Putamen (tissue), 1 donor: ENCODE measurements at regions not wholly inside any gene's neighbourhood (a gene's known extent, or its start where the extent isn't known, plus 50 kb on each side); places are given as distances from the start of the nearest gene placed in this dataset.
A peak's percentile ranks its signal among the peaks of the same experiment; 100 is the strongest.
"Not testable (repeated sequence)": the region's sequence is repeated elsewhere in the genome, so short reads cannot be mapped to it uniquely, and the experiment has no call there.

Source experiments
- DNase-seq: peaks from one replicate; pipeline ENCODE4 v3.0.0-alpha.2; 2016; ENCODE audit warnings: low spot score

GRCh38 chr14:106355007-106355791 lies 828.8 kb downstream of the TMEM121 start:
- not testable (repeated sequence) for DNase-seq

GRCh38 chr14:106355881-106356642 lies 829.7 kb downstream of the TMEM121 start:
- DNase-seq: not testable (repeated sequence)

GRCh38 chr14:106356643-106356930 lies 830.2 kb downstream of the TMEM121 start:
- DNase-seq: not testable (repeated sequence)

GRCh38 chr14:106359157-106359887 lies 832.9 kb downstream of the TMEM121 start:
- not testable (repeated sequence) for DNase-seq

GRCh38 chr14:106365371-106365770 lies 839.0 kb downstream of the TMEM121 start:
- not testable (repeated sequence) for DNase-seq

DNA sequence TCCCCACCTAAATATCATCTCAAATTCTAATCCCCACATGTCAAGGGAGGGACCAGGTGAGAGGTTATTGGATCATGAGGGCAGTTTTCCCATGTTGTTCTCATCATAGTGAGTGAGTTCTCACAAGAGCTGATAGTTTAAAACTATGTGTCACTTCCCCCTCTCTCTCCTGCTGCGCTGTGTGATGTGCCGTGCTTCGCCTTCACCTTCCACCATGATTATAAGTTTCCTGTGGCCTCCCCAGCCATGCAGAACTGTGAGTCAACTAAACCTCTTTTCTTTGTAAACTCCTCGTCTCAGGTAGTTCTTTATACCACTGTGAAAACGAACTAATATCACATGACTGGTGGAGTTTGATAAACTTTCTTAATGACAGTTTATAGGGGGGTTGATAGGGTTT lies 839.5 kb downstream of the TMEM121 start:
- not testable (repeated sequence) for DNase-seq

DNA sequence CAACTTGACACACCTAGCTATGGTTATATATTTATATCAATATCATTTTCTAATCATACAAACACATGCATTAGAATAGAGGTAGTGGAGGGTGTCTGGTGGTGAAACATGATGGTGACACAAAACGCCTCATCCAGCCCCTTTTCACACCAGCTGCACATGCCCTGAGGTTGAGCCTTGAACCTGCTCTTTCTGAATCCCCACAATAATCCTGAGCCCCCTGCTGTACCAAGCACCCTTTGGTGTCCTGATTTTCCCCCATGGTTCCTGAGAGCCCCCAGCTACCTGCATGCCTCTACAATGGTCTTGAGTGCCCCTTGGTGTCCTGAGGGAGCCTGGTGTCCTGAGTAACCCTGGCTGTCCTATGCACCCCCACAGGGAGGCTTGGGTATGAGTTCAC lies 840.6 kb downstream of the TMEM121 start:
- not testable (repeated sequence) for DNase-seq

- DNase-seq: not testable (repeated sequence)
Observed at GRCh38 chr14:106369456-106369855, 843.1 kb downstream of the TMEM121 start.

DNA sequence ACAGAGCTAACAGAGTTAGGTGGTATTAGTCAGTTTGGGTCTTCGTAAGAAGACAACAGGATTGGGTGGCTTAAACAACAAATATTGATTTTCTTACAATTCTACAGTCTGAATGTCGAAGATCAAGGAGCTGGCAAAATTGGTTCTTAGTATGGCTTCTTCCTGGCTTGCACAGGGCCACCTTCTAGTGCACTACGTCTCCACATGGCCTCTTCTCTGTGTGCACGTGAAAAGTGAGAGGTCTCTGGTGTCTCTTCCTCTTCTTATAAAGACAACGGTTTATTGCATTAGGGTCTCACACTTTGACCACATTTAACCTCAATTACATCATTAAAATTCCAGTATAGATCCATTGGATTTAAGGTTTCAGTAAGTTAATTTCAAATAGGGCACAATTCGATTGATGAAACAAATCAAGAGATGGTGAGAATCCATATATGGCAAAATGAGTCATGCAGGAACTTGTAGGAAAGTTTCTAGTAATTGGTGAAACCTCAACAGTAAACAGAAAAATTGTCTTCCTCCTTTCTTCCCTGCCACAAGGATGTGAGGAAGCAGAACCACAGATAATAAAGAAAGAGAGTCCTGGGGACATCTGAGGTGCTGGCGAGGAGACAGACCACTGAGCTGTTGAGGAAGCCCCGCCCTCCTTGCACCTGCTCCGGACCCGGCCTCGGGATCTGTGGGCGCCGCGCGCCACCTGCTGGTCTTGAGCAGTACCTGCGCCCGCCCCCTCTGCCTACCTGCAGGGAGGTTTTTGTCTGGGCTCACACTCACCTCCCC lies 846.7 kb downstream of the TMEM121 start:
- DNase-seq: peak; percentile 11

DNA sequence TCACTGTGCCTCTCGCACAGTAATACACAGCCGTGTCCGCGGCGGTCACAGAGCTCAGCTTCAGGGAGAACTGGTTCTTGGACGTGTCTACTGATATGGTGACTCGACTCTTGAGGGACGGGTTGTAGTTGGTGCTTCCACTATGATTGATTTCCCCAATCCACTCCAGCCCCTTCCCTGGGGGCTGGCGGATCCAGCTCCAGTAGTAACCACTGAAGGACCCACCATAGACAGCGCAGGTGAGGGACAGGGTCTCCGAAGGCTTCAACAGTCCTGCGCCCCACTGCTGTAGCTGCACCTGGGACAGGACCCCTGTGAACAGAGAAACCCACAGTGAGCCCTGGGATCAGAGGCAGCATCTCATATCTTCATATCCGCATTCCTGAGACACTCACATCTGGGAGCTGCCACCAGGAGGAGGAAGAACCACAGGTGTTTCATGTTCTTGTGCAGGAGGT lies 847.3 kb downstream of the TMEM121 start:
- DNase-seq: not testable (repeated sequence)

DNA sequence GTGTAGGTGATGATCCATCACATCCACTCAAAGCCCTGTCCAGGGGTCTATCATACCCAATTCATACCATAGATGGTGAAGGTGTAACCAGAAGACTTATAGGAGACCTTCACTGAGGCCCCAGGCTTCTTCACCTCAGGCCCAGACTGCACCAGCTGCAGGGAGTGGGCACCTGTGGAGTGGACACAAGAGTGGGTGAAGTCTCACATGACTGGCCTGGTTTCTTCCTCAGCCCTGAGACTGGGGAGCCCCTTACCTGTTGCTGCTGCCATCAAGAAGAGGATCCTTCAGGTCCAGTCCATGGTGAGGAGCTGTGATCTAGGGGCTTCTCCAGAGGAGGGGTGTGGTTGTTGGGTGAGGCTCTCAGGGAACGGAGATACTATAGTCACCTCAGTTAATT lies 851.0 kb downstream of the TMEM121 start:
- no peak for DNase-seq

- DNase-seq: no peak
Observed at GRCh38 chr14:106378191-106378590, 851.8 kb downstream of the TMEM121 start.

- DNase-seq: no peak
Observed at GRCh38 chr14:106380740-106381139, 854.4 kb downstream of the TMEM121 start.

DNA sequence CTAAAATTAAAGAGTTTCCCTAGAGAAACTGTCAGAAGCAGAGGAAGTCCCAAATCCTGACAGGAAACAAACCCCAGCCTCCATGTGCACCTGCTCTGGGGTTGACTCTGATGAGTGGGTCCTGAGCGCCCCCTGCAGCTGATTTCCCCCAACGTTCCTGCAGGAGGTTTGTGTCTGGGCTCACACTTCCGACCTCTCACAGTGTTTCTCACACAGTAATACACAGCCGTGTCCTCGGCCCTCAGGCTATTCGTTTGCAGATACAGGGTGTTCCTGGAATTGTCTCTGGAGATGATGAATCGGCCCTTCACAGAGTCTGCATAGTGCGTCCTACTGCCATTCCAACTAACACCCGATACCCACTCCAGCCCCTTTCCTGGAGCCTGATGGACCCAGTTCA lies 862.8 kb downstream of the TMEM121 start:
- not testable (repeated sequence) for DNase-seq

DNA sequence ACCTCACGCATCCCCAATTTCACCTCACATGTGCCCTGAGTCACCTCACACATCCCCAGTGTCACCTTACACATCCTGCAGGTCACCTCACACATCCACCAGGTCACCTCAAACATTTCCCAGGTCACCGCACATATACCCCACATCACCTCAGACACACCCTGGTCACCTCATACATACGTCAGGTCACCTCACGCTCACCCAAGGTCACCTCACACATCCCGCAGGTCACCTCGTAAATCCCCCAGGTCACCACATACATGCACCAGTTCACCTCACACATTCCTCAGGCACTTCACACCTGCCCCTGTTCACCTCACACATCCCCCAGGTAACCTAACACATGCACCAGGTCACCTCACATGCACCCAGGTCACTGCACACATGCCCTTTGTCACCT lies 864.0 kb downstream of the TMEM121 start:
- no peak for DNase-seq

DNA sequence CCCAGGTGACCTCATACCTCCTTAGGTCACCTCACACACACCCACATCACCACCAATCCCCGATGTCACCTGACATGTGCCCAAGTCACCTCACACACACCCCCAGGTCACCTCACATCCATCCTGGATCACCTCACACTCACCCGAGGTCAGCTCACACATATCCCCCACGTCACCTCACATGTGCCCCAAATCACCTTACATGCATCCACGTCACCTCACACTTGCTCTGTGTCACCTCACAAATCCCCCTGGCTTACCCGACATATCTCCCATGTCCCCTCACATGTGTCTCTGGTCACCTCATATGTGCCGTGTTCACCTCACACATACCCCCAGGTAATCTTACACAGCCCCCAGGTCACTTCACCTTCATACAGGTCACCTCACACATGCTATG lies 864.6 kb downstream of the TMEM121 start:
- DNase-seq: no peak

GRCh38 chr14:106393742-106394141 lies 867.4 kb downstream of the TMEM121 start:
- DNase-seq: no peak

DNA sequence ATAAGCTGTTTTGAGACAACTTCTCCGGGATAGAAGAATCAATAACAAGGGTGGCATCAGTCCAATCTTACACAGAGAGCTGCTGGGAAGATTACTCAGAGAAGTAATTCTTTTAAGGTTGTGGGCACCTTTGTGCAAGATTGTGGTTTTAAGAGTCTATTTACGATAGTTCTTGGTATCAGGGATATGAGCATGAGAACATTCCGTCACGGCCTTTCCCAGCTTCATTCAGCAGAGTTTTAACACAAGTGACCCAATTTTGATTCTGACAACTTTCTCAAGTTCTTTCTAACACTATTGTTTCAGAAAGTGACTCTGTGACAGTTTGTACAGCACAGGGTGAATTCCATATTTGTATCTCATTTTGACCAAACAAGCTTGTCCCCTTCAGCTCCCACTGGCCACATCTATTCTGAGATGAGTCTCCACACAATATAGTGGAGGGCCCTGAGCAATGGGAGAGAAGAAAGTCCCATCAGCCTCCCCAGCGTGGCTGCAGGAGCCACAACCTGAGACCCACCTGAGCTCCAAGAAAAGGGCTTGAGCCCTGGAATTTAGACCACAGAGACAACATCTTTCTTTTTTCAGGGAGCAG lies 869.2 kb downstream of the TMEM121 start:
- DNase-seq: no peak

DNA sequence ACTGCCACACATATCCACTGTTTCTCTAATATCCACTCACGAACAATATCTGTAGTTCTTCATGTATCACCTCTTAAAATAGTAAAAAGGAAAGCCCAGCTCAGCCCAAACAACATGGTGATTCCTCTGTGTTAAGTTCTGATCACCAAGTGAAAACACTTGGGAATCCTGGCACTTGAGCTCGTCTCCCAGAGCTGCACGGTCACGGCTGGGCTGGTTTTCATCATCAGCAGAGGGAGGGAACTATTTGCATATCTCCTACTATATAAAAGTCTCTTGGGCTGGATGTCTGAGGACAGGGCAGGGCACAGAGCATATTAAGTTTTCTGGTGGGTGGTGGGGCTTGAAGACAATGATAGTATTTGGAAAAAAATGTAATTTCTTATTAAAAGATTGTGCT lies 870.6 kb downstream of the TMEM121 start:
- DNase-seq: no peak

DNA sequence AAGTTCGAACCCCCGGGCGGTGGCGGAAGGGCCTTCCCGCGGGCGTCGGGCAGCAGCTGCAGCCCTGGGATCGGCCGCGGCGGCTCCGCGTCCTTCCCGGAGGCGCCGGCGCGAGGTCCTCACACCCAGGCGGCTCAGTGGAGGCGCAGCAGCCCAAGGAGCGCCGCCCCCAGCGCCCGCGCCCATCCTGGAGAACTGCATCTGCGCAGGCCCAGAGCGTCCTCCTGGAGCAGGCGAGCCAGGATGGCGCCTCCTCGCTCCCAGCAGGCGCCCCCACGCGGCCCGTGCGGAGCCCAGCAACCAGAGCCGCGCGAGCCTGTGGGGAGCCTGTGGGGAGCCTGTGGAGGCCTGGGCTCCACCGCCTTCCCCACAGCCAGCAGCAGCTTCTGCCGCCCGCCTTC lies 872.5 kb downstream of the TMEM121 start:
- not testable (repeated sequence) for DNase-seq

GRCh38 chr14:106401316-106401715 lies 874.9 kb downstream of the TMEM121 start:
- not testable (repeated sequence) for DNase-seq
